WTC11 (cell line): ENCODE measurements at regions not wholly inside any gene's neighbourhood (a gene's known extent, or its start where the extent isn't known, plus 50 kb on each side); places are given as distances from the start of the nearest gene placed in this dataset.

Source experiments
- ATAC-seq: fragments of 200-7000 bp; cut with Tn5 transposase; 2 replicates; pipeline ENCODE4 v1.10.0; 2021; ENCODE audit warnings: mild to moderate bottlenecking, moderate library complexity
- CTCF ChIA-PET: fragments of 300-600 bp; sonication (Branson Sonifier 250); formaldehyde crosslinking; loops from one replicate; lab custom pipeline; 2021; ENCODE audit warnings: antibody characterized with exemption; lab: Charles Lee
- POLR2A ChIA-PET: fragments of 350-600 bp; sonication (Branson Sonifier 250); formaldehyde crosslinking; loops from one replicate; lab custom pipeline; 2021; ENCODE audit warnings: antibody characterized with exemption; lab: Charles Lee
- DNase-seq: peaks from one replicate; pipeline ENCODE4 v3.0.0; 2021; ENCODE audit warnings: low spot score
- H3K27ac Mint-ChIP-seq: 2 replicates; pipeline ENCODE4 v1.8.0; 2021; ENCODE audit warnings: mixed read lengths
- H3K27me3 Mint-ChIP-seq: 2 replicates; pipeline ENCODE4 v1.8.0; 2021; ENCODE audit warnings: low read depth, mild to moderate bottlenecking, moderate library complexity, mixed read lengths
- H3K36me3 Mint-ChIP-seq: 2 replicates; pipeline ENCODE4 v1.8.0; 2021; ENCODE audit warnings: mixed read lengths
- H3K4me1 Mint-ChIP-seq: 2 replicates; pipeline ENCODE4 v1.8.0; 2022; ENCODE audit warnings: mixed read lengths
- H3K4me3 Mint-ChIP-seq: 2 replicates; pipeline ENCODE4 v1.8.0; 2021; ENCODE audit warnings: mild to moderate bottlenecking, moderate library complexity, mixed read lengths
- H3K9me3 Mint-ChIP-seq: 2 replicates; pipeline ENCODE4 v1.8.0; 2021; ENCODE audit warnings: mixed read lengths
- ATF1 ChIP-seq: sonication (generic); formaldehyde crosslinking; IDR thresholded peaks from 2 replicates; pipeline ENCODE4 v1.8.1; 2023; ENCODE audit warnings: mild to moderate bottlenecking, moderate library complexity, missing genetic modification reagents
- ATF3 ChIP-seq: sonication (generic); formaldehyde crosslinking; conservative IDR thresholded peaks from 2 replicates; pipeline ENCODE4 v1.8.1; 2022; ENCODE audit warnings: mild to moderate bottlenecking, missing genetic modification reagents
- CTCF ChIP-seq: fragments of 200-600 bp; IDR thresholded peaks from 2 replicates; pipeline ENCODE4 v1.8.0; 2022; ENCODE audit warnings: antibody characterized with exemption
- ELF4 ChIP-seq: sonication (generic); formaldehyde crosslinking; IDR thresholded peaks from 2 replicates; pipeline ENCODE4 v1.8.1; 2022; ENCODE audit warnings: low read depth, mild to moderate bottlenecking, moderate library complexity, missing genetic modification reagents
- FOXK1 ChIP-seq: sonication (generic); formaldehyde crosslinking; IDR thresholded peaks from 2 replicates; pipeline ENCODE4 v1.8.0; 2022; ENCODE audit warnings: mild to moderate bottlenecking, moderate library complexity, missing genetic modification reagents
- FOXP1 ChIP-seq: sonication (generic); formaldehyde crosslinking; IDR thresholded peaks from 2 replicates; pipeline ENCODE4 v1.8.0; 2022; ENCODE audit warnings: missing genetic modification reagents, mild to moderate bottlenecking, moderate library complexity, borderline replicate concordance
- GABPB1 ChIP-seq: sonication (generic); formaldehyde crosslinking; IDR thresholded peaks from 2 replicates; pipeline ENCODE4 v1.8.1; 2023; ENCODE audit warnings: mild to moderate bottlenecking, missing genetic modification reagents
- KAT7 ChIP-seq: sonication (generic); formaldehyde crosslinking; IDR thresholded peaks from 2 replicates; pipeline ENCODE4 v1.8.1; 2023; ENCODE audit warnings: missing genetic modification reagents, mild to moderate bottlenecking, borderline replicate concordance
- PRRX2 ChIP-seq: fragments of 250-450 bp; sonication (Bioruptor Pico); IDR thresholded peaks from 2 replicates; pipeline ENCODE4 v1.8.0; 2021; ENCODE audit warnings: mild to moderate bottlenecking
- SMAD3 ChIP-seq: sonication (generic); formaldehyde crosslinking; IDR thresholded peaks from 2 replicates; pipeline ENCODE4 v1.8.0; 2022; ENCODE audit warnings: missing genetic modification reagents, mild to moderate bottlenecking, borderline replicate concordance
- TP53 ChIP-seq: sonication (generic); formaldehyde crosslinking; IDR thresholded peaks from 2 replicates; pipeline ENCODE4 v1.8.1; 2023; ENCODE audit warnings: mild to moderate bottlenecking, missing genetic modification reagents
- ZBTB21 ChIP-seq: sonication (generic); formaldehyde crosslinking; IDR thresholded peaks from 2 replicates; pipeline ENCODE4 v1.8.1; 2023; ENCODE audit warnings: mild to moderate bottlenecking, missing genetic modification reagents, borderline replicate concordance
- ZMAT4 ChIP-seq: fragments of 250-450 bp; sonication (Bioruptor Pico); IDR thresholded peaks from 2 replicates; pipeline ENCODE4 v1.9.0; 2021; ENCODE audit warnings: mild to moderate bottlenecking
- ZNF263 ChIP-seq: sonication (generic); formaldehyde crosslinking; IDR thresholded peaks from 2 replicates; pipeline ENCODE4 v1.8.1; 2022; ENCODE audit warnings: low read depth, mild to moderate bottlenecking, moderate library complexity, missing genetic modification reagents
- ZNF317 ChIP-seq: sonication (generic); formaldehyde crosslinking; IDR thresholded peaks from 2 replicates; pipeline ENCODE4 v1.8.1; 2023; ENCODE audit warnings: low read depth, mild to moderate bottlenecking, moderate library complexity, missing genetic modification reagents, borderline replicate concordance
- TF ChIP-seq, protein P1 (sequence below): sonication (generic); formaldehyde crosslinking; IDR thresholded peaks from 2 replicates; pipeline ENCODE4 v1.8.0; 2022; ENCODE audit warnings: mild to moderate bottlenecking, missing genetic modification reagents
- TF ChIP-seq, protein P2 (sequence below): fragments of 250-450 bp; sonication (Bioruptor Pico); IDR thresholded peaks from 2 replicates; pipeline ENCODE4 v1.8.0; 2021; ENCODE audit warnings: mild to moderate bottlenecking
- TF ChIP-seq, protein P3 (sequence below): sonication (generic); formaldehyde crosslinking; IDR thresholded peaks from 2 replicates; pipeline ENCODE4 v1.8.1; 2023; ENCODE audit warnings: mild to moderate bottlenecking, missing genetic modification reagents, moderate library complexity
- TF ChIP-seq, protein P4 (sequence below): sonication (generic); formaldehyde crosslinking; IDR thresholded peaks from 2 replicates; pipeline ENCODE4 v1.8.1; 2023; ENCODE audit warnings: mild to moderate bottlenecking, missing genetic modification reagents
- TF ChIP-seq, protein P5 (sequence below): sonication (generic); formaldehyde crosslinking; IDR thresholded peaks from 2 replicates; pipeline ENCODE4 v1.8.0; 2022; ENCODE audit warnings: mild to moderate bottlenecking, missing genetic modification reagents

- TF ChIP-seq FOXP1 (CRISPR knock-in tag) (no peak), KAT7 (no peak), ZNF317 (CRISPR knock-in tag) (no peak)
- TF ChIP-seq, all 79 proteins: peak for 0
Measured at GRCh38 chr4:30620711-30621110, 99.5 kb upstream of the PCDH7 start (continued).

DNA sequence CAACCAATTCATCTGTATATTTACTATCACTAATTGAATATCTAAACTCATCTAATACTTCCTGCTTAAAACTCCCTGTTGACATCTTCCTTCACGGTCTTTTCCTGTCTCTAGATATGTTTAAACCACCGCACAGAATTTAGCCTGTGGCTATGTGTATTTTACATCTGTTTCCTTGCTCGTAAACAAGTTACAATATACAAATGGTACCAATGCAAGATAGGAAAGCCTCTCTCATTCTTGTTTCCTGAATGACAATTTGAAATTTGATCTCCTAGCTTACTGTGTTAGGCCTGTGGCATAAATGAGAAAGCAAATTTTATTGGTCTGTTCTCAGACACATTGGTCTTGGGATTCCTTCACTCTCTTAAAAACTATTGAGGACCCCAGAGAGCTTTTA is 89.7 kb upstream of the PCDH7 start:
- no peak for DNase-seq
- Mint-ChIP-seq H3K4me1 (peaks cover 5% of the 10 kb centered on the region), H3K36me3 (no peaks in the 10 kb centered on the region), H3K9me3 (peaks cover 14% of the 10 kb centered on the region), H3K4me3 (no peak overlapping the region), H3K27ac (no peak overlapping the region), H3K27me3 (no peaks in the 10 kb centered on the region; the same call in 1 of the 2 replicates)
- TF ChIP-seq ZMAT4, result no peak
- no peak for TF ChIP-seq CTCF
- no peak for TF ChIP-seq ZNF263 (CRISPR knock-in tag)
- TF ChIP-seq ZNF317 (CRISPR knock-in tag), result no peak
- no peak for TF ChIP-seq TP53 (CRISPR knock-in tag)
- no peak for TF ChIP-seq ELF4 (CRISPR knock-in tag)
- TF ChIP-seq GABPB1, result no peak
- TF ChIP-seq, protein P1, sequence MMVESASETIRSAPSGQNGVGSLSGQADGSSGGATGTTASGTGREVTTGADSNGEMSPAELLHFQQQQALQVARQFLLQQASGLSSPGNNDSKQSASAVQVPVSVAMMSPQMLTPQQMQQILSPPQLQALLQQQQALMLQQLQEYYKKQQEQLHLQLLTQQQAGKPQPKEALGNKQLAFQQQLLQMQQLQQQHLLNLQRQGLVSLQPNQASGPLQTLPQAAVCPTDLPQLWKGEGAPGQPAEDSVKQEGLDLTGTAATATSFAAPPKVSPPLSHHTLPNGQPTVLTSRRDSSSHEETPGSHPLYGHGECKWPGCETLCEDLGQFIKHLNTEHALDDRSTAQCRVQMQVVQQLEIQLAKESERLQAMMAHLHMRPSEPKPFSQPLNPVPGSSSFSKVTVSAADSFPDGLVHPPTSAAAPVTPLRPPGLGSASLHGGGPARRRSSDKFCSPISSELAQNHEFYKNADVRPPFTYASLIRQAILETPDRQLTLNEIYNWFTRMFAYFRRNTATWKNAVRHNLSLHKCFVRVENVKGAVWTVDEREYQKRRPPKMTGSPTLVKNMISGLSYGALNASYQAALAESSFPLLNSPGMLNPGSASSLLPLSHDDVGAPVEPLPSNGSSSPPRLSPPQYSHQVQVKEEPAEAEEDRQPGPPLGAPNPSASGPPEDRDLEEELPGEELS, result no peak
- TF ChIP-seq, protein P2, sequence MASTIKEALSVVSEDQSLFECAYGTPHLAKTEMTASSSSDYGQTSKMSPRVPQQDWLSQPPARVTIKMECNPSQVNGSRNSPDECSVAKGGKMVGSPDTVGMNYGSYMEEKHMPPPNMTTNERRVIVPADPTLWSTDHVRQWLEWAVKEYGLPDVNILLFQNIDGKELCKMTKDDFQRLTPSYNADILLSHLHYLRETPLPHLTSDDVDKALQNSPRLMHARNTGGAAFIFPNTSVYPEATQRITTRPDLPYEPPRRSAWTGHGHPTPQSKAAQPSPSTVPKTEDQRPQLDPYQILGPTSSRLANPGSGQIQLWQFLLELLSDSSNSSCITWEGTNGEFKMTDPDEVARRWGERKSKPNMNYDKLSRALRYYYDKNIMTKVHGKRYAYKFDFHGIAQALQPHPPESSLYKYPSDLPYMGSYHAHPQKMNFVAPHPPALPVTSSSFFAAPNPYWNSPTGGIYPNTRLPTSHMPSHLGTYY (CRISPR knock-in tag), result no peak
- TF ChIP-seq, protein P3, sequence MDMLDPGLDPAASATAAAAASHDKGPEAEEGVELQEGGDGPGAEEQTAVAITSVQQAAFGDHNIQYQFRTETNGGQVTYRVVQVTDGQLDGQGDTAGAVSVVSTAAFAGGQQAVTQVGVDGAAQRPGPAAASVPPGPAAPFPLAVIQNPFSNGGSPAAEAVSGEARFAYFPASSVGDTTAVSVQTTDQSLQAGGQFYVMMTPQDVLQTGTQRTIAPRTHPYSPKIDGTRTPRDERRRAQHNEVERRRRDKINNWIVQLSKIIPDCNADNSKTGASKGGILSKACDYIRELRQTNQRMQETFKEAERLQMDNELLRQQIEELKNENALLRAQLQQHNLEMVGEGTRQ (CRISPR knock-in tag), result no peak
- no peak for TF ChIP-seq SMAD3 (CRISPR knock-in tag)
- TF ChIP-seq ZBTB21, result no peak
- TF ChIP-seq, protein P4, sequence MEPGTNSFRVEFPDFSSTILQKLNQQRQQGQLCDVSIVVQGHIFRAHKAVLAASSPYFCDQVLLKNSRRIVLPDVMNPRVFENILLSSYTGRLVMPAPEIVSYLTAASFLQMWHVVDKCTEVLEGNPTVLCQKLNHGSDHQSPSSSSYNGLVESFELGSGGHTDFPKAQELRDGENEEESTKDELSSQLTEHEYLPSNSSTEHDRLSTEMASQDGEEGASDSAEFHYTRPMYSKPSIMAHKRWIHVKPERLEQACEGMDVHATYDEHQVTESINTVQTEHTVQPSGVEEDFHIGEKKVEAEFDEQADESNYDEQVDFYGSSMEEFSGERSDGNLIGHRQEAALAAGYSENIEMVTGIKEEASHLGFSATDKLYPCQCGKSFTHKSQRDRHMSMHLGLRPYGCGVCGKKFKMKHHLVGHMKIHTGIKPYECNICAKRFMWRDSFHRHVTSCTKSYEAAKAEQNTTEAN (CRISPR knock-in tag), result no peak
- TF ChIP-seq, protein P5, sequence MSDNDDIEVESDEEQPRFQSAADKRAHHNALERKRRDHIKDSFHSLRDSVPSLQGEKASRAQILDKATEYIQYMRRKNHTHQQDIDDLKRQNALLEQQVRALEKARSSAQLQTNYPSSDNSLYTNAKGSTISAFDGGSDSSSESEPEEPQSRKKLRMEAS (CRISPR knock-in tag), result no peak
- TF ChIP-seq FOXK1 (CRISPR knock-in tag), result no peak
- TF ChIP-seq ATF3 (CRISPR knock-in tag), result no peak
- TF ChIP-seq PRRX2 (CRISPR knock-in tag), result no peak
- TF ChIP-seq ATF1 (CRISPR knock-in tag), result no peak
- ChIA-PET POLR2A (interaction anchor here (0.6 kb wide), 1 partner anchor 281 kb away, joined by 10 read pairs; no protein-coding TSS in a partner anchor), CTCF (no interaction called here)
- ATAC-seq, result no peak
